DMS 273 (cell line): ENCODE measurements at regions not wholly inside any gene's neighbourhood (a gene's known extent, or its start where the extent isn't known, plus 50 kb on each side); places are given as distances from the start of the nearest gene placed in this dataset.
"Not testable (repeated sequence)": the region's sequence is repeated elsewhere in the genome, so short reads cannot be mapped to it uniquely, and the experiment has no call there.

Source experiments
- DNase-seq: peaks from one replicate; lab custom pipeline; 2025; ENCODE audit not compliant: unreplicated experiment; lab: John Stamatoyannopoulos, UW

DNA sequence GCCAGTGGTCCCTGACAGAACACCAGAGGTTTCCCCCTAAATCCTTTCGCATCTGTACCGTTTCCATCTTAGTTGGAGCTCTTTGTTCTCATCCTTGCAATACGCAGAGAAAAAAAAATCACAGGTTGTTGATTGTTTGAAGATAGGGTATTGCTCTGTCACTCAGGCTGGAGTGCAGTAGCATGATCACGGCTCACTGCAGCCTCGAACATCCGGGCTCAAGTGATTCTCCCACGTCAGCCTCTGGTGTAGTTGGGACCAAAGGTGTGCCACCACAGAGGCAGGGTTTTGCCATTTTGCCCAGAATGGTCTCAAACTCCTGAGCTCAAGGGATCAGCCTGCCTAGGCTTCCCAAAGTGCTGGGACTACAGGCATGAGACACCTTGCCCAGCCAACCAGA lies 185.9 kb downstream of the FAM72C start:
- not testable (repeated sequence) for DNase-seq

DNA sequence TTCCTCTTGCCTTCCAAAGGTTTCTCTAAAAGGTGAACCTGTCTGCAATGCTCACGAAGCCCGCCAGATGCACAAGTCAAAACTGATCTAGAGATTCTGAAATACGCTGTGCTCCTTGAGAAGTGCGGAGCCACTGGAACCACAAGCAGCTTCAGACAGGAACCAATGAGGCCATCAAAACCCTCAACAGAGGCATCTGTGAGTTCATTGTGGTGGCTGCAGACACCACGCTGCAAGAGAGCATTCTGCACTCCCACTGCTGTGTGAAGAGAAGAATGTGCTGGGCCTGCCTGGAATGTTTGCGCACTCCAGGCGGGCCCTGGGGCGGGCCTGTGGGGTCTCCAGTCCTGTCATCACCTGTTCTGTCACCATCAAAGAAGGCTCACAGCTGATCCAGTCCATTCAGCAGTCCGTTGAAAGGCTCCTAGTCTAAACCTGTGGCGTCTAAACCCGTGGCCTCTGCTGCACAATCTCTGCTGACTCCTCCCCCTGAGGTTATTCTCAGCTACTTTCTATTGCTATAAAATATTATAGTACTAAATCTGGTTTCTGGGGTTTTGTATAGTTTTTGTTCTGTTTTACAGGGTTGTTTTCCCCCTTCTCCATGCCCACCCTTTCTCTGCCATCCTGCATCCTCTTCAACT lies 187.4 kb downstream of the FAM72C start:
- DNase-seq, result not testable (repeated sequence)

DNA sequence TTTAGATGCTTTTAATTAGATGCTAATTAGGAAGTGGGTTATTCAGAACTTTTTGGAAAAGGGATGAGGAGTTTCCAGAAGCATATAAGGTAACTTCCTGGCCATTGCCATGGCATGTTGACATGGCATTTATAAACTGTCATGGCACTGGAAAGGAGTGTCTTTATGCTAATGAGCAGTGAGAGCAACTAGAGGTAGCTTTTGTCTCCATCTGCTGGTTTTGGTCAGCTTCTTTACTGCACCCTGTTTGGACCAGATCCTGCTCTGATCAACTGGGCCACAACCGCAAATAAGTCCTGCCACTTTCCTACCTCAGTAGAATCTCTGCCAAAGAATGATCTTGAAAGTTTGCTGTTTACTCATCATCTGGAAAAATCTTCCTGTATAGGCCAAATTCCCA lies 193.6 kb downstream of the FAM72C start:
- DNase-seq, result not testable (repeated sequence)

DNA sequence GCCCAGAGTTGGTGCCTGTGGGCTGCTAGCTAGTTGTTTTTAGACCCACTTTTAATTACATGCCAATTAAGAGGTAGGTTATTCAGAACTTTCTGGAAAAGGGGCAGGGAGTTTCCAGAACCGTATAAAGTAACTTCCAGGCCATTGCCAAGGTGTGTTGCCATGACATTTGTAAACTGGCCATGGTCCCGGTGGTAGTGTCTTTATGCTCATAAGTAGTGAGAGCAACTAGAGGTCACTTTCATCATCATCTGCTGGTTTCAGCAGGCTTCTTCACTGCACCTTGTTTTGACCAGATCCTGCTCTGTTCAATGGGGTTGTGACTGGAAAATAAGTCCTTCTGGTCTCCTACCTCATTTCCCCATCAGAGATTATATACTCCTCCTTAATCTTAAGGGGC lies 207.0 kb downstream of the FAM72C start:
- DNase-seq, result not testable (repeated sequence)

DNA sequence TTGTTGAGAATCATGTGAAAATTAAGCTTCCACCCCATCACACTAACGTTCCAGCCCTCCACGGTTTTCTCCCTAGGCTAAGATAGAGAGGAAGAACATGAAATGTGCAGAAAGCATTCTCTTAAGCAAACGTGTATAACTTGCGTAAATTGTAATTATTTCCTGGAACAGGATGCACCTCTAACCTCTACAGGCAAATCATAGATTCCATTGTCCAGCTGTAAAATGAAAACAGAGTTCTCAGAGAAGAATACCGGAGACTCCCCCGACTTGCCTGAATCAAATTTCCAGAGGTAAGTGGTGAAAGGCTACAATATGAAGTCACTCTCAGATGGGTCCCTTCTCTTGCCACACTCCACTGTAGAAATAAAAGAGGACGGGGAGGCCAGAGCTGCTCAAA lies 211.4 kb downstream of the FAM72C start:
- not testable (repeated sequence) for DNase-seq

DNA sequence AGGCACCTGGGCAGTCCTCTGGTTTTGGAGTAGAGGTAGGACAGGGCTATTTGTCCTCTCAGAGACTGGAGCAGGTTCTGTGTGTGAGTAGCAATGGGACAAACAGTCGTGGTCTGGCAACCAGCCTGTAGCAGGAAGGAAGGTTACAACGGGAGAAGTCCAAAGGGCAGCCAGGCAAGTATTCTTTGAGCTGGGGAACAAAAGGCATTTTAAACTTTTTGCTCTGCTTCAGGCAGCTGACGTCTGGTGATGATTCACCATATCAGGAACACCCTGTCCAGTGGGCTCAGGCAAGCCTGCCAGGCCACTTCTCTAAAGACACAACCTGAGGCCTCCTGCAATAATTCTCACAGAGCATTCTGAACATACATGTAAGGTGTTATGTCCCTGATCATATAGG lies 215.8 kb downstream of the FAM72C start:
- not testable (repeated sequence) for DNase-seq

DNA sequence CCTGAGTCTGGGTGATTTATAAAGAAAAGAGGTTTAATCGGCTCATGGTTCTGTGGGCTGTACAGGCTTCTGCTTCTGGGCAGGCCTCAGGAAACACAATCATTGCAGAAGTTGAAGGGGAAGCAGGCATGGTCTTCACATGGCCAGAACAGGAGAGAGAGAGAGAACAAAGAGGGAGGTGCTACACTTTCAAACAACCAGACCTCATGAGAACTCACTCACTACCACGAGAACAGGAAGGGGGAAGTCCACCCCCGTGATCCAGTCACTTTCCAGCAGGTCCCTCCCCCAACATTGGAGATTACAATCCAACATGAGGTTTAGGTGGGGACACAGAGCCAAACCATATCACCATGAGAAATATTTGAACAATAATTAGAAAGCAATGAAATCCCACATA lies 222.9 kb downstream of the FAM72C start:
- DNase-seq, result no peak

DNA sequence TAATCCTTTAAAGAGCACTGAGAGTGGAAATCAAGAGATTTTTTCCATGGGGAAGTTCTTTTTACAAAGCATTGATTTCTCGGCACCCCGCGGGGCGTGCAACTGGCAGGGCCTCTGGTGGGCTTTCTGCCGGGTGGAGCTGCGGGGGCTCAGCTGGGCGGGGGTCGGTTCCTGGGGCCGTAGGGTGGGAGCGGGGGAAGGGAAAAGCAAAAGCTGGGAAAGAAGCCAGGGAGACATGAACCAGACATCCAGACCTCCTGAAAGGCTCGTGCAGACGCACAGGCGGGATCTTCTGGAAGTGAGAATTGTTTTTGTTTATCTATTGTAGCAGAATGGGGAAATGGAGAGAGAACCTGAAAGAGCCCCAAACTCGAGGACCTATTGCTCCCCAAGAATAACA lies 235.2 kb downstream of the FAM72C start:
- DNase-seq, result no peak

DNA sequence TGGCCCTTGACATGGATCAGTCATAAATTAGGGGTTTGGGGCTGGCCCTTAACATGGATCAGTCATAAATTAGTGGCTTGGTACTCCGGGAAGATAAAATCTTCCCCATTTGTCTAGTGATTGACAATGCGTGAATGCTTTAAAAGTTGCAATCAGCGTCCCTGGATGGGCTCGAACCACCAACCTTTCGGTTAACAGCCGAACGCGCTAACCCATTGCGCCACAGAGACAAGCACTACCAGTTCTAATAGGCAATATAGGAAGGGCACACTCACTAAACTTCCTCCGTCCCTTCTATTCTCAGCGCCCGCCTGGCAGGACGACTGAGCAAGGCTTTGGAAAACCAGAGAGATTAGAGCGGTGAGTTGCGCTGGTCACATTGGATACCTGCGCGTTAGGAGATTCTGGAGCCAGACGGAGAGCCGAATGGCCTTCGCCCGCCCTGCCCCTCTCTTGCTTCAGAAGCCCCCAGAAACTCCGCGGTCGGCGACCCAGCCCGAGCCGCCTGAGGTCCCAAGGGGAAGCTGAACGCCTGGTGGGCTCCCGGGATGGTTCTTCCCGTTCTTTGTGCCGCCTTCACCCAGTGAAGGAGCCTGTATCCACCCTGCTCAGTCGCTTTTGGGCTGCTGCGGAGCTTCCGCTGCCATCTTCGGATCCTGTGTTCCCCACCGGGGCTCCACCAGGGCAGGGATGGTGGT lies 235.9 kb downstream of the FAM72C start:
- peak; percentile 25 for DNase-seq

DNA sequence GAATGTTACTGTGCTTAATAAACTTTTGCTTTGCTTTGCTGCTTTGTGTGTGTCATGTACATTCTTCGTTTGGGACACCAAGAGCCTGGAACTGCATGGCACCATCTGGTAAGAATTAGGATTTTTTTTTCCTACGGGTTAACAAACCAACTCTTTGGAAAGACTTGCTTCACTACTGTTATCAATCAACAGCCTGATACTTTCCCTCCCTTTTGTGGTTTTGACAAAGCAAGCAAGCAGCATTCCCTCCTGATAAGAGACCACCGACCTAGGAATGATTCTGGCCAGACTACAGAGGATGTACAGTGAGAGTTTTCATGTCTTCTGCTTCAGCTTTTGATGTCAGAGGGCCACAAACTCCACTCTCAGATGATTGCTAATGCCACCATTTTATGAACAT lies 237.5 kb downstream of the FAM72C start:
- not testable (repeated sequence) for DNase-seq

DNA sequence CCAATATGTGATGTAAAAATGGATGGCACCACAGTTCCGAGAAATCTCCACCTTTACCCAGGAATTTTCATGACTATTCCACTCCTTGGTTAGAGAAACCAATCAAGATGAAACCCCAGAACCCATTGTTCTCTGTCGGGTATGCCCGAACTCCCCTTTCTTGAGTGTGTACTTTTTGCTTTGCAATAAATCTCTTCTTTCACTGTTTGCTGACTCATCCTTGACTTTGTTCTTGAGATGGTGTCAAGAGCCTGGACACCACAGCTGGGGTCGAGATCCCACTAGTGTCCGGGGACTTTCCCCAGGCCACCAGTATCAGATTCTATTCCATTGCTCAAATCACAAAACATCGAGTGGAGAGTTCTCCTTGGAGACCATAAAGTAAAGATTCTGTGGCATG lies 240.9 kb downstream of the FAM72C start:
- not testable (repeated sequence) for DNase-seq

DNA sequence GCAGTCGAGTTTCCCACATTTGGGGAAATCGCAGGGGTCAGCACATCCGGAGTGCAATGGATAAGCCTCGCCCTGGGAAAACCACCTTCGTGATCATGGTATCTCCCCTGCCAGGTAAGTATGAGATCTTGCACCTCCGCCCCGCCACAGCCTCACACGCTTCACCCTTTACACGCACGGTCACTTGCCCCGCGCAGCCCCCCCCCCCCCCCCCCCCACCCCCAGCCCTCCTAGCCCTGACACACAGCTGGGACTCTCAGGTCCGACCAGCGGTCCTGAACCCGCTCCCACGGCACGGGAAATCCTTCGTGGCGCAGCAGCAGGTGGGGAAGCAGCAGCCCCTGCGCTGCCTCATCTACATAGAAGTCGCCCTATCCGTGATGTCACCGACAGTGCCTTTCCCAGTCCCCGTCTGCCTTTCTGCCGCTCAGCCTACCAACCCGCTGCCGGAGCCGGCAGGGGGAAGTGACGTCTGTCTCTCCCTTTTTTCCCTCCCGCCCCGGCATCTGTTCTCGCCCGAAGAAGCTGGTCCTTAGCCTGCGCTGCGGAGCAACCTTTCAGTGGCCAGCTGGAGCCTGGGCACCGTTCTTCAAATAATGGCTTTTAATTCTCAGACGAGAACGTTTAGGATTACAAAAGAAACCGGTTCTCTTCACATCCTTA lies 242.2 kb downstream of the FAM72C start:
- not testable (repeated sequence) for DNase-seq

DNA sequence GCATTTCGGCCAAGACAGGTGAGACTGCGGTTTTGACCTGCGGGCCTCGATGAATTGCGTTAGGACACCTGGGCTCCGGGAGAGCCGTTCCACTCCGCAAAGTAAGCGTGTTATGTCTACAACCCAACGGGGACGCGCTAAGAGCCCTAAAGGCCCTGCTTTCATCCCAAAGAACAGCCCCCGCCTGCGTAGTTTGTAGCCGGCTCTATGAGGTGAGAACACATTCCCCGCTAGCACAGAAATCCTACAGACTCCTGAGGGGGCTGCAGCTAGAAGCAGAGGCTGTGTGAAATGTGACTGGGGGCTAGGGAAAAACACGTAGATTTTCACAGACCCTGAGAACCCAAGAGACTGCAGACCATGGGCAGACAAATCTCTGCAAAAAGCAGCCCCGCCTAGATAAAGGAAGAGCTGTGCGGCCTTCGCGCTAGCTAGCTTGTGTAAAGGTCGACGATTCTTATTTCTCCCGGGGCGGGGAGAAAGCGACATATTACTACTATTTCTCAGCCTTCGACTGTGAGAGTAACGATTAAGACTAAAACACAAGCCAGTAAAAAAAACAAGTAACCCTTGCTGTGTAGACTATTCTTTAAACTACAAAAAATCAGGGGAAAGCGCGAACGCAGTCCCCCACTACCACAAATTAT lies 242.9 kb downstream of the FAM72C start:
- not testable (repeated sequence) for DNase-seq

DNA sequence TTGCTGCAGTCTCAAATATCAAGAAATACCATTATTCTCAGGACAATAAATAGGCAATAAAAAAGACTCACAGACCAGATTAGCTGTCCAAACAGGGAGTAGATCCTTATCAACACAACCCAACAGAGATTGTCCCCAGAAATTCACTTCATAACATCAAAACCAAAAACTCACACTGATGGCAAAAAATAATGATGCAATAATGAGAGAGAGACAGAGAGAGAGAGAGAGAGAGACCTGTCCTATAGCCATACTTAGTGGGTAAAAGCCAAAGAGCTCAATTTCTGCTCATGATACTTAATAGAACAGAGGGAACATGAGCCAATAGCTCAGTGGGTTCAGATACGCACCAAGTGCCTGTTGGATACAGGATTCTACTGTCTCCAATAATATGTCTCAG lies 244.5 kb downstream of the FAM72C start:
- no peak for DNase-seq

DNA sequence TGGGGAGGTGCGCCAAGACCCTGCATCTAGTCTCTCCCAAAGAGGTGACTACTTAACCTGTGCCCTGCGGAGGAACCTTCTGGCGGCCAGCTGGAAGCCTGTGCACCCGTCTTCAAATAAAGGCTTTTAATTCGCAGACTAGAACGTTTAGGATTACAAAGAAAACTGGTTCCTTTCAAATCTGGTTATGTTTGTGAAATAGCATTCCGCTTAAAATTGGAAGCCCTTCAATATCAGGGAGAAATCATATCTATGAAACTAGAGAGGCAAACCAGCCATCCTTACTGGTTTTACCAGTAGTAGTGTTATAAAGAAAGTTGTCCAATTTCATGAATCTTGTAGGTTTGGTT lies 250.8 kb downstream of the FAM72C start:
- DNase-seq, result no peak

DNA sequence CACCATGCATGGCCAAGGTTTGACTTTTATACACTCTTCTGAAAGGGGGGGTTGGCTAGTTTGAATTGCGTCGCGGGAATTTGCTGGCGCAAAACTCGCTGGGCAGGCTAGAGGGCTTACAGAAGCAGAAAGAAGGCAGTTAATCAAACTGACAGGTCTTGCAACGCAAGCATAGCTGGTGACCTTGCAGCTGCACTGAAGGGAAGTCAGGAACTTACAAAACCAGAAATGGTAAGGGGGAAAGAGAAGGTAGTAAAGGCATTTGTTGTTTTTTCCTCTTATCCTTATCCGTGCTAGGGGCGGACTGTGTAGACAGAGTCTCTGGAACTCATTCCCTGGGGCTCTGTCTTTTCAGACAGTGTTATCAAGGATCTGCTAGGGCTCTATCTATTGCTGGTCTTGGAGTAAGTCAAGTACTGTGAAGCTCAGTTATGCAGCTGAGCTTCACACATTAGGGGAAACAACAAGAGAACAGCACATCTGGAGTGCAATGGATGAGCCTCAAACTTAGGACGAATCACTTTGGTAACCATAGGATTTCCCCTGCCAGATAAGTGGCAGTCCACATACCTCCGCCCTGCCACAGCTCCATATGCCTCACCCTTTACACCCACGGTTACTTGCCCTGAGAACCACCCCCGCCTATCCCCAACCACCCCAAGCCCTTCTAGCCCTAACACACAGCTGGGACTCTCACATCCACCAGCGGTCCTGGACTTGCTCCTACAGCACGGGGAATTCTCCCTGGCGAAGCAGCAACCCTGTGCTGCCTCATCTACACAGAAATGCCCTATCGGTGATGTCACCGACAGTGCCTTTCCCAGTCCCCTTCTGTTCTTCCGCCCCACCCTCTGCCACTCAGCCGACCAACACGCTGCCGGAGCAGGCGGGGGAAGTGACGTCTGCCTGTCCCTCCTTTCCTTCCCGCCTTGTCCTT lies 251.4 kb downstream of the FAM72C start:
- DNase-seq, result peak; percentile 19

DNA sequence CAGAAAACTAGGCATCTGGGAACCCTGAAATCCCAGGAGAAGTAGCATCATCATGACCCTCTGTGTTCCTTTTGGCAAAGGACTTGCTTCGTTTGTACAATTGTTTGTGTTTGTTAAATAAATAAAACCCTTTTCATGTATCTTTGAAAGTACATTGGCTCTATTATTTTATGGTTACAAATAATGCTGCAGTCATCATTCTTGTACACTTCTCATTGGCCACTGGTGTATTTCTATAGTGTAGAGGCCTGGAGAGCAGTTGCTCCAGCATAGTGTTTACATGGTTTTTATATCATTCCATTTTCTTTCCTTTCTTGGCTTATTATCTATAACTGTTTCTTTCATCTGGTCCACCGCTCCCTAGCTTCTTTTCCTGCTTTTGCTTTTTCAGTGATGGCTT lies 253.3 kb downstream of the FAM72C start:
- DNase-seq, result no peak

DNA sequence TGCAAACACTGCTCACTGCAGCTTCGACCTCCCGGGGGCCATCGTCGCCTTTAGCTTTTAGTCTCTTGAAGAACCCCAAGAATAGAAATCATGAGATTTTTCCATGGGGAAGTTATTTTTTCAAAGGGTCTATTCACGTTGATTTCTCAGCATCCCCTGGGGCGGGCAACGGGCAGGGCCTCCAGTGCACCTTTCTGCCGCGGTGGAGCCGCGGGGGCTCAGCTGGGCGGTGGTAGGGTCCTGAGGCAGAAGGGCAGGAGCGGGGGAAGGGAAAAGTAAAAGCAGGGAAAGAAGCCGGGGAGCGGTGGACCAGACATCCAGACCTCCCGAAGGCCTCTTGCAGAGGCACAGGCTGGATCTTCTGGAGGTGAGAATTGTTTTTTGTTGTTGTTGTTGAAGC lies 253.8 kb downstream of the FAM72C start:
- no peak for DNase-seq

DNA sequence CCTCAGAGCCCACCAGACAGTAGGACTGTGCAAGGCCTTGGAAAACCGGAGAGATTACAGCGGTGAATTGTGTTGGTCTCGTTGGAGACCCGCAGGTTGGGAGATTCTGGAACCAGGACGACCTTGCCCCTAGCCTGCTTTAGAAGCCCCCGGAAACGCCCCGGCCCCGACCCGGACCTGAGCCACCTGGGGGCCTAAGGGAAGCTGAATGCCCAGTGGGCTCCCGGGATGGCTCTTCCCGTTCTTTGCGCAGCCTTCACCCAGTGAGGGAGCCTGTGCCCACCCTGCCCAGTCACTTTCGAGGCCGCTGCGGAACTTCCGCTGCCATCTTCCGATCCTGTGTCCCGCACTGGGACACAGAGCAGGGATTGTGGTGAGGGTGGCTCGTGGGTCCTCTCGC lies 254.4 kb downstream of the FAM72C start:
- no peak for DNase-seq

DNA sequence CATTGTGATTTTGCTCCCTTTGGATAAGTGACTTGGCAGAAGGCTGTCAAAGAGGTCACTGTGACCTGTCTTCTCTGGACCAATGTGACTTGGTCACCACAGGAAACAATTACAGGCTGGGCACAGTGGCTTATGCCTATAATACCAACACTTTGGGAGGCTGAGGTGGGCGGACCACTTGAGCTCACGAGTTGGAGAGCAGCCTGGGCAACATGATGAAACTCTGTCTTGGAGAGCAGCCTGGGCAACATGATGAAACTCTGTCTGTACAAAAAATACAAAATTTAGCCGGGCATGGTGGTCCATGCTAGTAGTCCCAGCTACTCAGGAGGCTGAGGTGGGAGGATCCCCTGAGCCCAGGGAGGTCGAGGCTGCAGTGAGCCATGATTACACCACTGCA lies 256.9 kb downstream of the FAM72C start:
- DNase-seq, result not testable (repeated sequence)
